ENCODE measurements at regions not wholly inside any gene's neighbourhood (a gene's known extent, or its start where the extent isn't known, plus 50 kb on each side); places are given as distances from the start of the nearest gene placed in this dataset.

GRCh38 chr7:46859963-46860475, 721.9 kb downstream of the TNS3 start:
- Histone ChIP-seq H3K9me3 (ENCODE audit: control insufficient read depth in 5 of 5, low read length in 5 of 5) (no peaks in the 10 kb centered on the region), H3K36me3 (ENCODE audit: control insufficient read depth in 5 of 5, insufficient read depth in 5 of 5, low read length in 5 of 5) (no peaks in the 10 kb centered on the region), H3K27ac (ENCODE audit: low read depth, low read length) (no peak overlapping the region), H3K9ac (ENCODE audit: low read length in 5 of 5) (no peak overlapping the region), H3K4me1 (ENCODE audit: control insufficient read depth in 5 of 5, insufficient read depth in 5 of 5, low read length in 5 of 5) (peaks cover 0 to 14% (median 10%) of the 10 kb centered on the region in 5 donors), H3K27me3 (ENCODE audit: control insufficient read depth in 5 of 5, insufficient read depth in 4 of 5, low read length in 5 of 5) (peaks cover 0 to 3% (median 0%) of the 10 kb centered on the region in 5 donors), H3K4me3 (ENCODE audit: low read depth in 1 of 5, low read length in 5 of 5) (no peak overlapping the region)

DNA sequence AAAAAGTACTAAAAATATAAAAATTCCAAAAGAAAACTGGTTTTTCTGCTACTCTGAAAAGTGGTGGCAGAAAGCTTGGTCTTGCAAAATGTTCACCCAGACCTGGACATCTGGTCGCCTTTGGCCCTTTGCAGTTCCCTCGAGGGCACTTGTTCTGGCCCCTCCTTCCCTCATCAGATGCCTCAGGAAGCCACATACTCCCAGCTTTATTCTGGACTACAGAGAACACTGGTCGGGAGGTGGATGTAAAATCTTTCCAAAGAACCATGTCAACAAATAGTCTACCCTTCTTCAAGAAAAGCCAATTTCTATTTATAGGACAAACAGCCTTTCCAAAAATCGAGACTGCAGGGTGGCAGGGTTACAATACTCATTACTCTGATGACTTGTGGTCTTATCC, 726.1 kb downstream of the TNS3 start:
- Histone ChIP-seq H3K4me1 (ENCODE audit: control insufficient read depth in 5 of 5, insufficient read depth in 5 of 5, low read length in 5 of 5) (peaks cover 0 to 16% (median 10%) of the 10 kb centered on the region in 5 donors), H3K27ac (ENCODE audit: low read depth, low read length) (no peak overlapping the region), H3K9me3 (ENCODE audit: control insufficient read depth in 5 of 5, low read length in 5 of 5) (no peaks in the 10 kb centered on the region), H3K27me3 (ENCODE audit: control insufficient read depth in 5 of 5, insufficient read depth in 4 of 5, low read length in 5 of 5) (peaks cover 0 to 3% (median 0%) of the 10 kb centered on the region in 5 donors), H3K4me3 (ENCODE audit: low read depth in 1 of 5, low read length in 5 of 5) (no peak overlapping the region), H3K36me3 (ENCODE audit: control insufficient read depth in 5 of 5, insufficient read depth in 5 of 5, low read length in 5 of 5) (no peaks in the 10 kb centered on the region), H3K9ac (ENCODE audit: low read length in 5 of 5) (no peak overlapping the region)

DNA sequence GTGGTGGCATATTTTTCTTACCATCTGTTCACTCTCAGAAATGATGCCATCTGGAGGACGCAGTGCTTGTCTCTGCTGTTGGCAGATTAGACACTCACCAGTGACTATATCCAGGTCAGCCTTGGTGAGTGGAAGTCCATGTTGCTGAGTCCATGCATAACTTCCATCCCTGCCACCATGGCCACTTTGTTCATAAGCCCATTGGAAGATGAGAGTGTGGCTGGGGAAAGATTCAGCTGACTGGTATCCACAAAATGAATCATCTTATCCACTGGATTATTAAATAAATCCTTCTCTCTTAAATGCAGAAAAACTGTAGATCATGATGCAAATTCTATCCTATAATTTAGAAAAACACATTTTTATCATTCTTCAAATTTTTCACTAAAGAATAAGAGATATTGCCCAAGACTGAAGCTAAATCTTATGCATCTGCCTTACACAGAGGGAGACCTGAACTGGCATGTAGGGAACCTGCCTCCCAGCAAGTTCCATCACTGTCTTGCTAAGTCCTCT, 726.9 kb downstream of the TNS3 start:
- Histone ChIP-seq H3K9ac (ENCODE audit: low read length in 5 of 5) (no peak overlapping the region), H3K27me3 (ENCODE audit: control insufficient read depth in 5 of 5, insufficient read depth in 4 of 5, low read length in 5 of 5) (no peaks in the 10 kb centered on the region), H3K36me3 (ENCODE audit: control insufficient read depth in 5 of 5, insufficient read depth in 5 of 5, low read length in 5 of 5) (no peaks in the 10 kb centered on the region), H3K4me3 (ENCODE audit: low read depth in 1 of 5, low read length in 5 of 5) (no peak overlapping the region), H3K4me1 (ENCODE audit: control insufficient read depth in 5 of 5, insufficient read depth in 5 of 5, low read length in 5 of 5) (peaks cover 0 to 15% (median 3%) of the 10 kb centered on the region in 5 donors), H3K27ac (ENCODE audit: low read depth, low read length) (no peak overlapping the region), H3K9me3 (ENCODE audit: control insufficient read depth in 5 of 5, low read length in 5 of 5) (no peaks in the 10 kb centered on the region)

DNA sequence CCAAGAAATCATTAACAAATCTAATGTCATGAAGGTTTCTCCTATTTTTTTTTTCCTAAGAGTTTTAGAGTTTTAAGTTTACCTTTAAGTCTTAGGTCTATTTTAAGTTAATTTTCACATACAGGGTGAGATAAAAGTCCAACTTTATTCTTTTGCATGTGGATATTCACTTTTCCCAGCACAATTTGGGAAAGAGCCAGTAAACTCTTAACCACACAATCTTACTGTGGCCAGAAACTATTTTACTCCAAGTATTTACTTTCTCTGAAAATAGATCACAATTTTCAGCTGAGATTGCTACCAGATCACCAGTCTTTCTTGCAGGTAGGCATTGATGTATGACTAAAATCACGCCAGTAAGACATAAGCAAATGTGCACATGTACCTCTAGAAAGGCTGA, 728.5 kb downstream of the TNS3 start:
- Histone ChIP-seq H3K9ac (ENCODE audit: low read length in 5 of 5) (no peak overlapping the region), H3K4me3 (ENCODE audit: low read depth in 1 of 5, low read length in 5 of 5) (no peak overlapping the region), H3K27me3 (ENCODE audit: control insufficient read depth in 5 of 5, insufficient read depth in 4 of 5, low read length in 5 of 5) (no peaks in the 10 kb centered on the region), H3K36me3 (ENCODE audit: control insufficient read depth in 5 of 5, insufficient read depth in 5 of 5, low read length in 5 of 5) (no peaks in the 10 kb centered on the region), H3K9me3 (ENCODE audit: control insufficient read depth in 5 of 5, low read length in 5 of 5) (no peaks in the 10 kb centered on the region), H3K4me1 (ENCODE audit: control insufficient read depth in 5 of 5, insufficient read depth in 5 of 5, low read length in 5 of 5) (peaks cover 0 to 13% (median 0%) of the 10 kb centered on the region in 5 donors), H3K27ac (ENCODE audit: low read depth, low read length) (no peak overlapping the region)

DNA sequence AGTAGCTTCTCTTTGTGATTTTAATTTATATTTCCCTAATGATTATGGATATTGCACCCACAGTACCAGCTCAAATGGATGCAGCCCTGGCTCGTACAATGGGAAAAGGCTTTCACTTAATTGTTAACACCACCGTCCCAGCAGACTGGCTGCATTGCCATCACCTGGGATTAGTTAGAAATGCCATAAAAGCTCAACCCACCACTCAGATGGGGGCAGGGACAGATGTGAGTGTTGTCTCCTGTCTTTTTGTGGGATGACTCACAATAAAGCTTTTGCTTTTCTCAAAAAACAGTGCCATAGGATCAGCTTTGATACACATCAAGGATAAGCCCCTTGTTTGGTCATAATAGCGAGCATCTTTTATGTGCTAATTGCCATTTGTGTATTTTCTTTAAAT, 729.1 kb downstream of the TNS3 start:
- Histone ChIP-seq H3K27me3 (ENCODE audit: control insufficient read depth in 5 of 5, insufficient read depth in 4 of 5, low read length in 5 of 5) (no peaks in the 10 kb centered on the region), H3K4me1 (ENCODE audit: control insufficient read depth in 5 of 5, insufficient read depth in 5 of 5, low read length in 5 of 5) (peaks cover 0 to 13% (median 0%) of the 10 kb centered on the region in 5 donors), H3K9me3 (ENCODE audit: control insufficient read depth in 5 of 5, low read length in 5 of 5) (no peaks in the 10 kb centered on the region), H3K36me3 (ENCODE audit: control insufficient read depth in 5 of 5, insufficient read depth in 5 of 5, low read length in 5 of 5) (no peaks in the 10 kb centered on the region), H3K27ac (ENCODE audit: low read depth, low read length) (no peak overlapping the region), H3K9ac (ENCODE audit: low read length in 5 of 5) (no peak overlapping the region), H3K4me3 (ENCODE audit: low read depth in 1 of 5, low read length in 5 of 5) (no peak overlapping the region)

- Histone ChIP-seq H3K9ac (ENCODE audit: low read length in 5 of 5) (no peak overlapping the region), H3K36me3 (ENCODE audit: control insufficient read depth in 5 of 5, insufficient read depth in 5 of 5, low read length in 5 of 5) (no peaks in the 10 kb centered on the region), H3K4me1 (ENCODE audit: control insufficient read depth in 5 of 5, insufficient read depth in 5 of 5, low read length in 5 of 5) (peaks cover 0 to 9% (median 0%) of the 10 kb centered on the region in 5 donors), H3K9me3 (ENCODE audit: control insufficient read depth in 5 of 5, low read length in 5 of 5) (no peaks in the 10 kb centered on the region), H3K4me3 (ENCODE audit: low read depth in 1 of 5, low read length in 5 of 5) (no peak overlapping the region), H3K27me3 (ENCODE audit: control insufficient read depth in 5 of 5, insufficient read depth in 4 of 5, low read length in 5 of 5) (no peaks in the 10 kb centered on the region), H3K27ac (ENCODE audit: low read depth, low read length) (no peak overlapping the region)
Measured at GRCh38 chr7:46850563-46851330, 731.2 kb downstream of the TNS3 start.

GRCh38 chr7:46848944-46849343, 733.0 kb downstream of the TNS3 start:
- Histone ChIP-seq H3K4me1 (ENCODE audit: control insufficient read depth in 5 of 5, insufficient read depth in 5 of 5, low read length in 5 of 5) (no peaks in the 10 kb centered on the region), H3K9me3 (ENCODE audit: control insufficient read depth in 5 of 5, low read length in 5 of 5) (no peaks in the 10 kb centered on the region), H3K36me3 (ENCODE audit: control insufficient read depth in 5 of 5, insufficient read depth in 5 of 5, low read length in 5 of 5) (no peaks in the 10 kb centered on the region), H3K9ac (ENCODE audit: low read length in 5 of 5) (no peak overlapping the region), H3K4me3 (ENCODE audit: low read depth in 1 of 5, low read length in 5 of 5) (no peak overlapping the region), H3K27me3 (ENCODE audit: control insufficient read depth in 5 of 5, insufficient read depth in 4 of 5, low read length in 5 of 5) (no peaks in the 10 kb centered on the region), H3K27ac (ENCODE audit: low read depth, low read length) (no peak overlapping the region)

DNA sequence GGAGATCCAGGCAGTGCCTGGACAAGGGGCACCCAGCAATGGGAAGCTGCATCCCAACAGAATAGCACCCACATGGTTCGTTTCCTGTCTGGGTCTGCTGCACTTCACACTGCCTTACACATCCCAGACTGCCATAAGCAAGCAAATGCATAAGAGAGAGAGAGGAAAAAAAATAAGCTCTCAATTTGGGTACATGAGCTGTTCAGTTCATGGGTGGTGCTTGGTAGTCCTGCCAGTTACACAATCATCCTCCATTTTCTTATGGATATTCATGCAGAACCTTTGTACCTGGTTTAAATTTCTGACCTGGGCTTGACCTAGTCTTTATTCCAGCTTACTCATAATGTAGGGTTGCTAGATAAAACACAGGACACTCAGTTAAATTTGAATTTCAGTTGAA, 733.6 kb downstream of the TNS3 start:
- H3K27ac ChIP-seq (ENCODE audit: low read depth, low read length): no peak overlapping the region
- no peaks in the 10 kb centered on the region for H3K27me3 ChIP-seq (ENCODE audit: control insufficient read depth in 5 of 5, insufficient read depth in 4 of 5, low read length in 5 of 5)
- H3K4me1 ChIP-seq (ENCODE audit: control insufficient read depth in 5 of 5, insufficient read depth in 5 of 5, low read length in 5 of 5): no peaks in the 10 kb centered on the region
- H3K9me3 ChIP-seq (ENCODE audit: control insufficient read depth in 5 of 5, low read length in 5 of 5): no peaks in the 10 kb centered on the region
- H3K4me3 ChIP-seq (ENCODE audit: low read depth in 1 of 5, low read length in 5 of 5): no peak overlapping the region
- no peaks in the 10 kb centered on the region for H3K36me3 ChIP-seq (ENCODE audit: control insufficient read depth in 5 of 5, insufficient read depth in 5 of 5, low read length in 5 of 5)
- H3K9ac ChIP-seq (ENCODE audit: low read length in 5 of 5): no peak overlapping the region

DNA sequence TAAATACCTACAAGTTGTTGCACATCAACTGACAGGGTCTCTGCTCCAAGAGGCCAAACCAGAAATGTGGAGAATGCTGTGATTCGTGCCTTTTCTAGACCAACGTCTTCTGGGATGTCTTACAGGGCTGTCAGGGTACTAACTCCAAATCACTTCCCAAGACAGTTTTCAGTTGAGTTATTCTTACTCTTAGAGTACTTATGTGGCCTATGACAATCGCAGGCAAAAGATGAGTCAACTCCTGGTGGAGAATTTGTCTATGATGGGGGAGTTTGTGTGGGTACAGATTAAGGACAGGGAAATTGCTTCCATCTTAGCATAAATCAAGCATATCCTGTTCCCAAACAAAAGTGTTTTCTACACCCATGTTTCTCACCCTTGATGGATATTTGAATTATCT, 734.8 kb downstream of the TNS3 start:
- H3K4me3 ChIP-seq (ENCODE audit: low read depth in 1 of 5, low read length in 5 of 5): no peak overlapping the region
- no peak overlapping the region for H3K9ac ChIP-seq (ENCODE audit: low read length in 5 of 5)
- no peak overlapping the region for H3K27ac ChIP-seq (ENCODE audit: low read depth, low read length)
- H3K4me1 ChIP-seq (ENCODE audit: control insufficient read depth in 5 of 5, insufficient read depth in 5 of 5, low read length in 5 of 5): no peaks in the 10 kb centered on the region
- H3K36me3 ChIP-seq (ENCODE audit: control insufficient read depth in 5 of 5, insufficient read depth in 5 of 5, low read length in 5 of 5): no peaks in the 10 kb centered on the region
- H3K9me3 ChIP-seq (ENCODE audit: control insufficient read depth in 5 of 5, low read length in 5 of 5): no peaks in the 10 kb centered on the region
- no peaks in the 10 kb centered on the region for H3K27me3 ChIP-seq (ENCODE audit: control insufficient read depth in 5 of 5, insufficient read depth in 4 of 5, low read length in 5 of 5)

DNA sequence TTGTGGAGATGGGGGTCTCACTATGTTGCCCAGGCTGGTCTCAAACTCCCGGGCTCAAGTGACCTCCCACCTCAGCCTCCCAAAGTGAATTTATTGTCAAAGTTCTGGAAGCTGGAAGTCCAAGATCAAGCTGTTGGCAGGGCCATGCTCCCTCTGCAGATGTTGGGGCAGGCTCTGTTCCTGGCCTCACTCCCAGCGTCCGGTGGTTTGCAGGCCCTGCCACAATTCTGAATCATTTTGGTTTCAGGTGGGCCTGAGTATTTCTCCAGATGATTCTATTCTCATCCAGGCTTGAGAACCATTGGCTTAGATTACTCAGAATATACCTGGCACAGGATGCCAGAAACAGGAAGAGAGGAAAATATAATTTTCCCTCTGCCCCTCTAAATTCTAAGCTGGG, 737.4 kb downstream of the TNS3 start:
- no peaks in the 10 kb centered on the region for H3K9me3 ChIP-seq (ENCODE audit: control insufficient read depth in 5 of 5, low read length in 5 of 5)
- H3K4me3 ChIP-seq (ENCODE audit: low read depth in 1 of 5, low read length in 5 of 5): no peak overlapping the region
- no peaks in the 10 kb centered on the region for H3K4me1 ChIP-seq (ENCODE audit: control insufficient read depth in 5 of 5, insufficient read depth in 5 of 5, low read length in 5 of 5)
- no peaks in the 10 kb centered on the region for H3K27me3 ChIP-seq (ENCODE audit: control insufficient read depth in 5 of 5, insufficient read depth in 4 of 5, low read length in 5 of 5)
- no peak overlapping the region for H3K9ac ChIP-seq (ENCODE audit: low read length in 5 of 5)
- no peaks in the 10 kb centered on the region for H3K36me3 ChIP-seq (ENCODE audit: control insufficient read depth in 5 of 5, insufficient read depth in 5 of 5, low read length in 5 of 5)
- no peak overlapping the region for H3K27ac ChIP-seq (ENCODE audit: low read depth, low read length)
